ENCODE measurements at regions not wholly inside any gene's neighbourhood (a gene's known extent, or its start where the extent isn't known, plus 50 kb on each side); places are given as distances from the start of the nearest gene placed in this dataset.
A peak's percentile ranks its signal among the peaks of the same experiment; 100 is the strongest.

DNA sequence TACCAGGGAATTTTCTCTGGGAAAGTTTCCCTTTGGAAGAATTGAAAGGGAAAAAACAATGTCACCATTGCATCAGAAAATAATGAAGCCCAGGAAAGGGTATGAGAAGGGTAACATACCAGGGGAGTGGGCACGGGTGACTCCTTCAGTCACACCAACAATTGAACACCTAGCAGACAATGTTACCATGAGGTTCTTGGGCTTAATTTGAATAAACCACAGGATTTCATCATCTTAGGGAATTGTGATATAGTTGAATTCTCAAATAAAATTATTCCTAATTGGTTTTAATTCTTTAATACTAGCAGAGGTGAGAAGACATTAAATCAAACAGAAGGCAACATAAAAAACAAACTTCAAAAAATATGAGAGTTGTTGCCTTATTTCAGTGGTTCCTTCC is 73.7 kb upstream of the RREB1 start:
- TF ChIP-seq TAF1 (IDR thresholded peaks at IDR 0.05; ENCODE audit: low read depth), result no peak
- no peak for TF ChIP-seq TEAD4 (IDR thresholded peaks at IDR 0.05)
- no peak for TF ChIP-seq CREB1 (IDR thresholded peaks at IDR 0.05; ENCODE audit: low read depth)
- no peak for TF ChIP-seq CEBPB (IDR thresholded peaks at IDR 0.05)
- TF ChIP-seq, protein P1, sequence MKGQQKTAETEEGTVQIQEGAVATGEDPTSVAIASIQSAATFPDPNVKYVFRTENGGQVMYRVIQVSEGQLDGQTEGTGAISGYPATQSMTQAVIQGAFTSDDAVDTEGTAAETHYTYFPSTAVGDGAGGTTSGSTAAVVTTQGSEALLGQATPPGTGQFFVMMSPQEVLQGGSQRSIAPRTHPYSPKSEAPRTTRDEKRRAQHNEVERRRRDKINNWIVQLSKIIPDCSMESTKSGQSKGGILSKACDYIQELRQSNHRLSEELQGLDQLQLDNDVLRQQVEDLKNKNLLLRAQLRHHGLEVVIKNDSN (IDR thresholded peaks at IDR 0.05), result no peak
- no peak for TF ChIP-seq ZBTB7A (IDR thresholded peaks at IDR 0.05; ENCODE audit: low read depth)
- no peak for TF ChIP-seq TCF12 (IDR thresholded peaks at IDR 0.05; ENCODE audit: low read depth)
- no peak for TF ChIP-seq NFIC (IDR thresholded peaks at IDR 0.05)
- no peak for TF ChIP-seq EP300 (IDR thresholded peaks at IDR 0.05; ENCODE audit: borderline replicate concordance)
- TF ChIP-seq YY1 (IDR thresholded peaks at IDR 0.05; ENCODE audit: low read depth), result no peak
- TF ChIP-seq EGR1 (IDR thresholded peaks at IDR 0.05), result no peak
- TF ChIP-seq, protein P2, sequence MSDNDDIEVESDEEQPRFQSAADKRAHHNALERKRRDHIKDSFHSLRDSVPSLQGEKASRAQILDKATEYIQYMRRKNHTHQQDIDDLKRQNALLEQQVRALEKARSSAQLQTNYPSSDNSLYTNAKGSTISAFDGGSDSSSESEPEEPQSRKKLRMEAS (IDR thresholded peaks at IDR 0.05), result no peak
- no peak for TF ChIP-seq FOXM1 (IDR thresholded peaks at IDR 0.05; ENCODE audit: borderline replicate concordance, low read depth)
- TF ChIP-seq, protein P3, sequence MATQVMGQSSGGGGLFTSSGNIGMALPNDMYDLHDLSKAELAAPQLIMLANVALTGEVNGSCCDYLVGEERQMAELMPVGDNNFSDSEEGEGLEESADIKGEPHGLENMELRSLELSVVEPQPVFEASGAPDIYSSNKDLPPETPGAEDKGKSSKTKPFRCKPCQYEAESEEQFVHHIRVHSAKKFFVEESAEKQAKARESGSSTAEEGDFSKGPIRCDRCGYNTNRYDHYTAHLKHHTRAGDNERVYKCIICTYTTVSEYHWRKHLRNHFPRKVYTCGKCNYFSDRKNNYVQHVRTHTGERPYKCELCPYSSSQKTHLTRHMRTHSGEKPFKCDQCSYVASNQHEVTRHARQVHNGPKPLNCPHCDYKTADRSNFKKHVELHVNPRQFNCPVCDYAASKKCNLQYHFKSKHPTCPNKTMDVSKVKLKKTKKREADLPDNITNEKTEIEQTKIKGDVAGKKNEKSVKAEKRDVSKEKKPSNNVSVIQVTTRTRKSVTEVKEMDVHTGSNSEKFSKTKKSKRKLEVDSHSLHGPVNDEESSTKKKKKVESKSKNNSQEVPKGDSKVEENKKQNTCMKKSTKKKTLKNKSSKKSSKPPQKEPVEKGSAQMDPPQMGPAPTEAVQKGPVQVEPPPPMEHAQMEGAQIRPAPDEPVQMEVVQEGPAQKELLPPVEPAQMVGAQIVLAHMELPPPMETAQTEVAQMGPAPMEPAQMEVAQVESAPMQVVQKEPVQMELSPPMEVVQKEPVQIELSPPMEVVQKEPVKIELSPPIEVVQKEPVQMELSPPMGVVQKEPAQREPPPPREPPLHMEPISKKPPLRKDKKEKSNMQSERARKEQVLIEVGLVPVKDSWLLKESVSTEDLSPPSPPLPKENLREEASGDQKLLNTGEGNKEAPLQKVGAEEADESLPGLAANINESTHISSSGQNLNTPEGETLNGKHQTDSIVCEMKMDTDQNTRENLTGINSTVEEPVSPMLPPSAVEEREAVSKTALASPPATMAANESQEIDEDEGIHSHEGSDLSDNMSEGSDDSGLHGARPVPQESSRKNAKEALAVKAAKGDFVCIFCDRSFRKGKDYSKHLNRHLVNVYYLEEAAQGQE (IDR thresholded peaks at IDR 0.05; ENCODE audit: low read depth), result no peak
- TF ChIP-seq RAD21 (IDR thresholded peaks at IDR 0.05; ENCODE audit: low read depth), result no peak

DNA sequence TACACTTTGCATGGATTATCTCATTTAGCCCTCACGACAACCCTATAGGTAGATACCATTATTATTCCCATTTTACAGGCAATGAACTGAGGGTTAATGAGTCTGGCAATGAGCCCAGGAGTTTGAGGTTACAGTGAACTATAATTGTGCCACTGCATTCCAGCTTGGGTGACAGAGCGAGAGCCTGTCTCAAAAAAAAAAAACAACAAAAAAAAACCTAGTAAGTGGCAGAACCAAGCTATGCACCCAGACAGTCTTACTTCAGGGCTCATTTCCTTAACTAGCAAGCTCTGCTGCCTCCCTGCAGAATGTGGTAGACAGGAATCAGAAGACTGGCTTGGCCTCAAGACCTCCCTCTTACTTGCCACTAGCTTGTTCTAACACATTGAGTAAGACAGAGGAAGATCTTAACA is 71.9 kb upstream of the RREB1 start:
- no peak for TF ChIP-seq ZBTB7A (IDR thresholded peaks at IDR 0.05; ENCODE audit: low read depth)
- TF ChIP-seq CREB1 (IDR thresholded peaks at IDR 0.05; ENCODE audit: low read depth), result no peak
- TF ChIP-seq RAD21 (IDR thresholded peaks at IDR 0.05; ENCODE audit: low read depth), result no peak
- TF ChIP-seq, protein P3 (IDR thresholded peaks at IDR 0.05; ENCODE audit: low read depth), result no peak
- TF ChIP-seq NFIC (IDR thresholded peaks at IDR 0.05), result peak; percentile 57; the same call in 1 of the 2 replicates
- TF ChIP-seq TEAD4 (IDR thresholded peaks at IDR 0.05), result peak; percentile 32; the same call in 1 of the 2 replicates

DNA sequence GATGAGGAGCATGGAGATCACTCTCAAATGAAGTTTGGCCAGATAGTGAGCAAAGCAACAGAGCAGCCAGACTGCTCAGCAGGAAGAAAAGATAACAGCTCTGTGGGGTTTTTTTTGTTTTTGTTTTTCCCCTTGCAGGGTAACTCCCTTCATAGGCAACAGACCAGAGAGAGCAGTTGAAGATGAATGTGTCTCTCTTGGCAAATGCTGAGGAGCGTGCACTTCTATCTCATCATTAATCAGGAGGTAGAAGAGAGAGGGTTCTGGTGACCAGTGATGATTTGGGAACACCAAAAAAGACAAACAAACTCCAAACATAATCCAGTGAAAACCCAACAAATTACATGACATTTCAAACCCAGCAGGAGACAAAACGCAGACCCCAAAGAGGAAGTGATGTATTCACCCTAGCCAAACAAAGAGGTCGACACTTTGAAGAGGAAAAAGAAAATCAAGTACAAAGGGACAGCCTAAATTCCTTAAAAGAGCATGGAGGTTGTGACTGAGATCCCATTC is 66.2 kb upstream of the RREB1 start:
- TF ChIP-seq CREB1 (IDR thresholded peaks at IDR 0.05; ENCODE audit: low read depth) (no peak), EGR1 (IDR thresholded peaks at IDR 0.05) (no peak), RAD21 (IDR thresholded peaks at IDR 0.05; ENCODE audit: low read depth) (no peak), YY1 (IDR thresholded peaks at IDR 0.05; ENCODE audit: low read depth) (no peak), FOXM1 (IDR thresholded peaks at IDR 0.05; ENCODE audit: borderline replicate concordance, low read depth) (no peak), TEAD4 (IDR thresholded peaks at IDR 0.05) (no peak), ZBTB7A (IDR thresholded peaks at IDR 0.05; ENCODE audit: low read depth) (no peak), EP300 (IDR thresholded peaks at IDR 0.05; ENCODE audit: borderline replicate concordance) (no peak), TCF12 (IDR thresholded peaks at IDR 0.05; ENCODE audit: low read depth) (no peak)
- TF ChIP-seq, protein P3 (IDR thresholded peaks at IDR 0.05; ENCODE audit: low read depth), result no peak
- TF ChIP-seq, protein P2 (IDR thresholded peaks at IDR 0.05), result no peak
- TF ChIP-seq, protein P1 (IDR thresholded peaks at IDR 0.05), result no peak

DNA sequence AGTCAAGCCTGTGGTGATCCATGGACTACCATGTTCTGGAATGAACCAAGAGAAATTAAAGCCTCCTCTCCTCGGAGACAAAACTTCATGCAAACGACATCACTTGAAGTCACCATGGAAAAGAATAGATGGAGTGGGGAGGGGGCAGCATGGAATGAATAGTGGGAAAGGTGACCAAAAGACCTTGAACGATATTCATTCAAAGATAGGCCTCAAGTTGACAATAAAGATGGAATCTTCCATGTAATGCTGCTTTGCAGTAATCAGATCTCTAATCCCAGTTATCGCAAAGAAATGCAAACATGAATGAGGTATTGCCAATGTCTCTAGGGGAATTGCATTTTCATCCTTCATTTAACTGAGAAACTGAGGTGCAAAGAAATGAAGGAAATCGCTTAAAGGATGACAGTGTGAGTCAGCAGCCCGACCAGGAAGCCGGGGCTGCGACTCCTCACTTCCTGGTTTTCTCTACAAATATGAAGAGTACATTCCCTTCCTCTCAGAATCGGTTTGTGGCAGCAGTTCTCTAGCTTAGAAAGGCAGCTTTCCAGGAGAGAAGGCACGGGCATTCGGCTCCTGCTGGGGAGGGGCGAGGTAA is 65.6 kb upstream of the RREB1 start:
- TF ChIP-seq, protein P2 (IDR thresholded peaks at IDR 0.05), result no peak
- TF ChIP-seq CEBPB (IDR thresholded peaks at IDR 0.05) (no peak), TAF1 (IDR thresholded peaks at IDR 0.05; ENCODE audit: low read depth) (no peak)

All from Ishikawa (cell line).